Tongue (tissue), 1 donor: ENCODE measurements at regions not wholly inside any gene's neighbourhood (a gene's known extent, or its start where the extent isn't known, plus 50 kb on each side); places are given as distances from the start of the nearest gene placed in this dataset.

Experiments used
- DNase-seq: peaks from one replicate; pipeline ENCODE4 v3.0.0-alpha.2; 2015

DNA sequence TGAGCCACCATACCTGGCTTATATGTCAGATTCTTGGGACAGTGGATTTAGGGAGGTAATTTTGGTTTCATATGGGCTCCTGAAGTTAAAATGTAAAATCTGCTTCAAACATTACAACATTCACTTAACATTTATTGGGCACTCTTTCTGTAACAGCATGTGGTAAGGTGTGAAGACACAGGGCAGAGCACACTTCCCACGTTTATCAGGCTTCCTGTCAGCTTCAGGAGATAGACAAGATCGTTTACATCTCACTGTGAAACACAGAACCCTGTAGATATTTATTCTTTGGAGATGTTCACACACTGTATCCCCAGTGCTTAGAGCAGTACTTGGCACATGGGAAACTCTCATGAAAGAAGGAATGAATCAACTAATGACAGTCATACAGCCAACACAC lies 426.0 kb upstream of the RARB start:
- no peak for DNase-seq

DNA sequence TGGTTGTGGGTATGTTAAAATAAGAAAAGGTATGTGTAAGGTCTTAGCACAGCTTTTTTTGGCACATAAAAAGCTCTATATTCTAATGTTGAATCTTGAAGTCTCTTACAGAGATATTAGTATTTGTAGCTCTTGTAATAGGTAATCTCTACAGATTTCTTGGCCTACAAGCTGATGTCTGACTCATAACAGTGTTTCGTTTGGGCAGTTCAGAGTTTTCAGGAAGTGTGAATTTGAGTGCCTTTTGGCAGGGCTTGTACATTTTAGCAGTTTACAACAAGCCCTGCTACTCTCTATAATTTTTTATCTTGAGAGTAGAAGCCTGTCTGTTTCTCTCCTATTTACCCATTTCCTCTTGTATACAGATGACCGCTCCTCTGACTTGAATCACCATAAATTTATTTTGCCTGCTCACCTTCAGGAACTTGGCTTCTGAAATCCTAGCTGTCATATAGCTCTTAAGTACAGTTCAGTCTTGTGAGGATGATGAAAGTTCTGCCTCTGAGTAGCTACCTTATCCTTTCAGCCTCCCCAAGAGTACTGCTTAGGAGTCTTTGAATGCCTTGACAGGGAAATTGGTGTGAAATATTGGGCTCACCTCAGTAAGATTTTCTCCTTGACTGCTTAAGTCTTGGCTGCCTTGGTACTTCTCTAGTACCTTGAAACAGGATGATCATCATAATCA lies 419.9 kb upstream of the RARB start:
- DNase-seq = peak; percentile 69

GRCh38 chr3:25009665-25010064 lies 418.4 kb upstream of the RARB start:
- DNase-seq = no peak

GRCh38 chr3:25015599-25015998 lies 412.5 kb upstream of the RARB start:
- DNase-seq = no peak

DNA sequence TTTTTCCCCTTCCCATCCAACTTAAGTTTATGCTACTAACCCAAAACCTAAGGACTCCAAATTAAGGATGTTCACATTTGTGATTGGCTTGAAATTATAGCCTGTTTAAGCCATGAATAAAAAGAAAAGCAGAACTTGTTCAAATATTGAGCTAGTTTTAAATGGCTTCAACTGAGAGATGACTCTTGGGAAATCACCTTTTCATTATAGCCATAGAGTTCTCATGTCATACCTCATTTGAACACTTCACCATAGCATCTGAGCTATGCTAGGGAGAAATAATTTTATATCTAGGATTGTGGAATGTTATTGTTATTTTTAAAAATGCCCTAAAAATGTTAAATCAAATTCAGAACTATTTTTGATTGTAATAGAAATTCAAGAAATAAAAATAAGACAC lies 409.2 kb upstream of the RARB start:
- DNase-seq = no peak

DNA sequence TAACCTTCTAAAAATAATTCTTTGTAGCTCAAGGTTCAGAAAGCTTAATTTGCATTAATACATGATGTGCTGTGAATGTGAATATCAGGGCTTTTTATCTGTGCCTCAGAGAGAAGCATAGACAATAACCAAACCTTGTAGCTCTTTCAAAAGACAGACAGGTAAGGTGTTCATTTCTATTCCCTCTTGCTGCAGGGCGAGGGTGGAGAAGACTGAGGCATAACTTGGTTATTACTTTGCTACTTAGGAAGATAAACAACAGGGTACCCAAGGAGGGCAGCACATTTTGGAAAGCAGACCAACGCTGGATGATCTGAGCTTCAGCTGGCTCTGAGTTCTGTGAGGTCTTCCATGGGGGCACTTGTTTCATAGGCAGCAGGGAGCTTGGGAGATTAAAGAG lies 408.6 kb upstream of the RARB start:
- DNase-seq = no peak

DNA sequence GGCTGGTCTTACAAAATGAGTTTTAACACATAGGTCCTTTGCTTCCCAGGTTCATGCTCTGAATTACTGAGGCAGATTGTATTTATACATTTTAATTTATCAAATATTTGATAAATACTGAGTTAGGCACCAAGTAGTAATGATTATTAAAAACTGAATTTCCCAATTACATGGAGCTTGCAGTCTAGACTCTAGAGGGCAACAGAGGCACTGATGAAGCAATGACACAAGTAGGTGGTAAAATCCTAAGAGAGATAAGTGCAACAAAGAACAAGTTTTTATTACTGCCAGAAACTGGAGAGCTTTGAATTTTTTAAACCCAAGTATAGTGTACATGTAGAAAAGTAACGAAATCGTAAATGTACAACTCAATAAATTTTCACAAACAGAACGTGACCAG lies 406.2 kb upstream of the RARB start:
- no peak for DNase-seq

- DNase-seq = no peak
Measured at GRCh38 chr3:25023876-25024275, 404.2 kb upstream of the RARB start.

GRCh38 chr3:25025236-25025635 lies 402.8 kb upstream of the RARB start:
- no peak for DNase-seq

DNA sequence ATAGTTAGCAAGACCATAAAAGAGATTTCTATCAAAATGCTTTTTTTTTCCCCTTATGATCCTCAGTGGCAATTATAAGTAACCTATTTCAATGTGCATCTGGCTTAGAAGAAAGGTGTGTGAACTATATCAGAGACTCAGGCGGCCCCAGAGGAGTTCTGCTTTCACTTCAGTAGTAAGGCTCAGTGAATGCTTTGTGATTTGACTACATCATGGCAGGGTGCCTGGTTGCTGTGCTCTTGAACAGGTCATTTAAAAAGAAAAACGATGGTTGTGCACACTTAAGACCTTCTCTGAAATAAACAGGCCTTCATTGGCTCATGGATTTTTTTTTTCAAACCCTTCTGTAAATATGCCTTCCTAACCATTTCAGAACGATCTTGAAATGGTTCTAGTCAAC lies 400.4 kb upstream of the RARB start:
- DNase-seq = no peak

DNA sequence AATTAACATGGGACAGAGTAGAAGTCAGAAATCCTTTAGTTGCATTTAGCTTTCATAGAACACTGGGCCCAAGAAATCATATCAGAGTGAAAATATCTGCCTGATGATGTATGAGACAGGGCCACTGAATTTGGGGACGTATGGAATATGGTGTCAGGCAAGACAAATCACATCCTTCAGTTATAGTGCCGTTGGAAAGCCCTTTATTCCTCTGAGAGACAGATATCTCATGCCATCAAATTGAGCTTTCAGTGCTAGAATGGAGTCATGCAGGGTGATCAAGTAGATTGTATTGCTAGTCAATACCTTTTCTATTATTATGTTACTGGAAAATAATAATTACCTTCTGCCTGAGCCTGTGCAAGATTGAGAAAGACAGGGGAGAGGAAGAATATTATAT lies 398.2 kb upstream of the RARB start:
- no peak for DNase-seq

- DNase-seq = no peak
Measured at GRCh38 chr3:25032344-25032743, 395.7 kb upstream of the RARB start.

- peak; percentile 74 for DNase-seq
Measured at GRCh38 chr3:25033407-25034029, 394.5 kb upstream of the RARB start.

GRCh38 chr3:25035526-25035925 lies 392.5 kb upstream of the RARB start:
- no peak for DNase-seq

DNA sequence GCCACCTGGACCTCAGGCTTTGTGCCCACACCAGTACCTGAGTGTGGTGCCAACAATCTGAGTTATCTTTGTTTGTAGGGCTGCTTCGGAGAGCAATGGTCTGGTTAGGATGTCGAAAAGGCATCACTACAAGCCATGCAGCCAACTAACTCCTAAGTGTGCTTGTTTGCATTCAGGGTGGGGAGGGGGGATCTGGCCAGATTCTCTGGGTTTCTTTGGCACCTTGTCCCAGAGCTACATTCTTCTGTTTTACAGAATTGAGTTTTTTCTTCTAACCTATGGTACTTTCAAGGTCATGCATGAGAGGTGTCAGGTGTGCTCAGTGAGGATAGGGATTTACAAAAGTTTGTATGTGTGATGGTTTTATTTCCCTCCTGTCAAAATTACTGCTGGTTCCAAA lies 391.4 kb upstream of the RARB start:
- DNase-seq = no peak

DNA sequence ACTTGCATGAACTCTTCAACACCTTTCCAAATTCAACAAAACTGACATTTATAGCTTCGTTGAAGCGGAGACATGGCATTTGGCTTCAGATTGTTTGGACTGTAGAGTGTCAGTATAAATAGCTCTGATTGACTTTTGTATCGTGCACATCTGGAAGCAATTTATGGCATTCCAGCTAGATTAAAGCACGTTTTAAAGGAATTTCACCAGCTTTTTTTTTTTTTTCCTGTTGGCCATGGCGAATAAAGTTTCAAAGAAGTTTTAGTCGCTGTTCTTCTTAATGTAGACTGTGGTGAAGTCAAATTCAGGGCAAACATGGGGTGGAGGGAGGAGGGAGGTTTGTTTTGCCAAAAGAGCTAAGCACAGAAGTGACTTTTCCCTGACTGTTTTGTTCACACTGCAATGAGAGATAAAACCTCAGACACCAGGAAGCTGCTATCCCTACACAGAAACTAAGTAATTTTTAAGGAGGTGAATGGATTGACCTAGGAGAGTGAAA lies 391.0 kb upstream of the RARB start:
- DNase-seq = peak; percentile 88

- no peak for DNase-seq
Measured at GRCh38 chr3:25038271-25038670, 389.8 kb upstream of the RARB start.

GRCh38 chr3:25038922-25039321 lies 389.1 kb upstream of the RARB start:
- peak; percentile 76 for DNase-seq

- no peak for DNase-seq
Measured at GRCh38 chr3:25040748-25041147, 387.3 kb upstream of the RARB start.

DNA sequence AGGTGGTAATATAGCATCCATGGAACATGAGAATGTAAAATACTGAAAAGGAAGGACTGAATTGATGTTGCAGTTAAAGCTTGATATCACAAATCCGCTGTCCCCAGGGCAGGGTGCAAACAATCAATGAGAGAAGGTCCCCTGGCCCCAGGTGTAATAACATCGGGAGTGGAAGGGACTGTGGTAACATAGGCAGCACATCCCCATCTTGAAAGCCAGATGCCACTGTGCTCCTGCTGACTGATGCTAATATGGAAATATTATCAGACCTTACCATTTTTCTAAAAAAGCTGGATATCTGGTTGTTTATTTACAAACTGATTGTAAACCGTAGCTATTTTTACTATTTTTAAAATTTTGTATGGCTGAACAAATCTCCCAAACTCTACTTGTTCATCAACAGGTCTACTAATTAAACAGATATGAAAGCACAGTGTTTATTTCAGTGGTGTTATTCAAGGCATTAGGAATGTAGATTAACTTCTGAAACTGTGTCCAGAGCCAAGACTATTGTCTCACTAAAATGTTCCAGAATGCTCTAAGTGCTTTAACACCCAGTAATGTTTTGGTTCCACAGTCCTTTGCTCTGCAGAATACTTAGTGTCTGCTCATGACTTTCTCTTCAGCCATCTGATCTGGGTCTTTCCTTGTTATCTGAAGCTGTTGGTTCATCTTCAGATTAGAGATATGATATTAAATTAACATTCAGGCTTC lies 386.0 kb upstream of the RARB start:
- DNase-seq = no peak

- no peak for DNase-seq
Measured at GRCh38 chr3:25043177-25043576, 384.9 kb upstream of the RARB start.

DNA sequence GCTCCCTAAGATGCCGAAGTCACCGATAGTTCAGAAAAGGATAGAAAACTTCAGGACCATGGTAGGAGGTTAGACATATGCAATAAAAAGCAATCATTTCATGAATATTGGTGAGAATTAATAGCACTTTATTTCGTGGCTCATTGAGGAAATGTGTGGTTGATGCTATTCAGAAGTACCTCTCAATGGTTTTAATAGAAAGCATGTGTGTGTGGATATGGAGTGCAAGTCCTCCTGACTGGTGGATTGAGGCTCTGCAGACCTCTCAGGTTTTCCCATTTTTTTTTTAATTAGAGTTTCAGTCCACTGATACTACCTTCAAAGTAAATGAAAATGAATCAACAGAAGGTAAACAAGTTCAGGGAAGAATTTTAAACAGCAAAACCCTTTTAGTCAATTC lies 384.3 kb upstream of the RARB start:
- DNase-seq = no peak
